ENCODE measurements at regions not wholly inside any gene's neighbourhood (a gene's known extent, or its start where the extent isn't known, plus 50 kb on each side); places are given as distances from the start of the nearest gene placed in this dataset.

DNA sequence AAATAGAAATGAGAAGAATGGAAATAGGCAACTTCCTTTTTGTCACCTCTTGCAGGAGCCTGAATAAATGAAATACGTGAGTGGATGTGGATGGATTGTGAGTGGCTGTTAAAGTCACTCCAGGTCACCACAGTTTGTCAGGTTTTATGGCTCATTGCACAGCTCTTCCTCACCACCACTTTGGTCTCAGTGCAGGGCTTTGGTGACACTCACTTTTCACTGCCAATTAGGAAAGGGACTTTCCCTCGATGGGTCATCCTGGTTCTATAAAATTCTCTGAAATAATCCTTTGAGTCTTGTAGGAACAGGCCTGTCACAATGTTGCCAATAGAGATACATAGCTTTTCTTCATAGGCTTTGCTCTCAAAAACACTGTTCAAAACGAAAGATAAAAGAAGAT, 172.4 kb upstream of the C11orf87 start:
- no peaks in the 10 kb centered on the region for H3K9me3 Mint-ChIP-seq (ENCODE audit: unreplicated experiment)
- TF ChIP-seq, protein P1, sequence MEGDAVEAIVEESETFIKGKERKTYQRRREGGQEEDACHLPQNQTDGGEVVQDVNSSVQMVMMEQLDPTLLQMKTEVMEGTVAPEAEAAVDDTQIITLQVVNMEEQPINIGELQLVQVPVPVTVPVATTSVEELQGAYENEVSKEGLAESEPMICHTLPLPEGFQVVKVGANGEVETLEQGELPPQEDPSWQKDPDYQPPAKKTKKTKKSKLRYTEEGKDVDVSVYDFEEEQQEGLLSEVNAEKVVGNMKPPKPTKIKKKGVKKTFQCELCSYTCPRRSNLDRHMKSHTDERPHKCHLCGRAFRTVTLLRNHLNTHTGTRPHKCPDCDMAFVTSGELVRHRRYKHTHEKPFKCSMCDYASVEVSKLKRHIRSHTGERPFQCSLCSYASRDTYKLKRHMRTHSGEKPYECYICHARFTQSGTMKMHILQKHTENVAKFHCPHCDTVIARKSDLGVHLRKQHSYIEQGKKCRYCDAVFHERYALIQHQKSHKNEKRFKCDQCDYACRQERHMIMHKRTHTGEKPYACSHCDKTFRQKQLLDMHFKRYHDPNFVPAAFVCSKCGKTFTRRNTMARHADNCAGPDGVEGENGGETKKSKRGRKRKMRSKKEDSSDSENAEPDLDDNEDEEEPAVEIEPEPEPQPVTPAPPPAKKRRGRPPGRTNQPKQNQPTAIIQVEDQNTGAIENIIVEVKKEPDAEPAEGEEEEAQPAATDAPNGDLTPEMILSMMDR (IDR thresholded peaks at IDR 0.05; ENCODE audit: unreplicated experiment) = no peak
- no peaks in the 10 kb centered on the region for H3K27me3 Mint-ChIP-seq (ENCODE audit: unreplicated experiment)
- H3K27ac Mint-ChIP-seq (ENCODE audit: unreplicated experiment) = no peak overlapping the region
- no peaks in the 10 kb centered on the region for H3K36me3 Mint-ChIP-seq (ENCODE audit: low read depth, unreplicated experiment)
- no peak for DNase-seq (ENCODE audit: low spot score)
- no peaks in the 10 kb centered on the region for H3K4me1 Mint-ChIP-seq (ENCODE audit: unreplicated experiment)
- no peak overlapping the region for H3K4me3 Mint-ChIP-seq (ENCODE audit: unreplicated experiment)

DNA sequence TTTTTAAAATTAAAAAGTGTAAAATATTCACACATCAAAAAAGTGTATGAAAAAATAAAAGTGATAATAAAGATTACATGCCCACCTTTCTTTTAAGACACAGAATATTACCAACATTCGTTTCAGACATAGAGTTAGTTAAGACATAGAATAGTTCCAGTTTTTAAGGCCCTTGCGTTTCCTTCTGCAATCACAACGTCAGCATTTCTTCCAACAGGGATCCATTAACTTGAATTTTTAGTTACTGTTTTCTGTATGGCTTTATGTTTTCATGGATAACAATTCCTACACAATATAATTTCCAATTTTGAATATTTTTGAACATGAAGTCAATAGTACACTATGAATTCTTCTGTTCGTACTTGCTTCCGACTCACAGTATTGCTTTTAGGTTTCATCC, 170.8 kb upstream of the C11orf87 start:
- H3K36me3 Mint-ChIP-seq (ENCODE audit: low read depth, unreplicated experiment) = no peaks in the 10 kb centered on the region
- TF ChIP-seq, protein P1 (IDR thresholded peaks at IDR 0.05; ENCODE audit: unreplicated experiment) = no peak
- DNase-seq (ENCODE audit: low spot score) = no peak
- H3K4me1 Mint-ChIP-seq (ENCODE audit: unreplicated experiment) = no peaks in the 10 kb centered on the region
- no peaks in the 10 kb centered on the region for H3K9me3 Mint-ChIP-seq (ENCODE audit: unreplicated experiment)
- H3K27me3 Mint-ChIP-seq (ENCODE audit: unreplicated experiment) = no peaks in the 10 kb centered on the region
- H3K4me3 Mint-ChIP-seq (ENCODE audit: unreplicated experiment) = no peak overlapping the region
- H3K27ac Mint-ChIP-seq (ENCODE audit: unreplicated experiment) = no peak overlapping the region

DNA sequence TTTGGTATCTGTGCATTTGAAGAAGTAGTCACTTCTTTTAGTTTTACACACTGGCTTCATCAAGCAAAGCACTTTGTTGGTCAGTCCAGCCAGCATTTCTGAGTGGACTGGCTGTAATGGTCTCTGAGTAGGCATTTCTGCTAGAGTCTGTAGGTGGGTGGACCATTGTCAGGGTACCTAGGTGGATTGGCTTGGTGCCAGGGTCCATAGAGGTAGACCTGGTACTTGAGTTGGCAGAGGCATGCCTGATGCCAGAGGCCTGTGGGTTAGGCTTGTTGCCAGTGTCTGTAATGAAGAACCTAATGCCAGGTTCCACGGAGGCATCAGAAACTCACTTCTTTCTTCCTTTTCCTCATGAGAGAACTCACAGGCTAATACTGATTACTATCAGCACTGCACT, 157.9 kb upstream of the C11orf87 start:
- Mint-ChIP-seq H3K9me3 (ENCODE audit: unreplicated experiment) (peaks cover 6% of the 10 kb centered on the region), H3K4me3 (ENCODE audit: unreplicated experiment) (no peak overlapping the region), H3K27me3 (ENCODE audit: unreplicated experiment) (no peaks in the 10 kb centered on the region), H3K4me1 (ENCODE audit: unreplicated experiment) (no peaks in the 10 kb centered on the region), H3K36me3 (ENCODE audit: low read depth, unreplicated experiment) (peaks cover 5% of the 10 kb centered on the region), H3K27ac (ENCODE audit: unreplicated experiment) (no peak overlapping the region)
- no peak for DNase-seq (ENCODE audit: low spot score)
- TF ChIP-seq, protein P1 (IDR thresholded peaks at IDR 0.05; ENCODE audit: unreplicated experiment) = no peak

DNA sequence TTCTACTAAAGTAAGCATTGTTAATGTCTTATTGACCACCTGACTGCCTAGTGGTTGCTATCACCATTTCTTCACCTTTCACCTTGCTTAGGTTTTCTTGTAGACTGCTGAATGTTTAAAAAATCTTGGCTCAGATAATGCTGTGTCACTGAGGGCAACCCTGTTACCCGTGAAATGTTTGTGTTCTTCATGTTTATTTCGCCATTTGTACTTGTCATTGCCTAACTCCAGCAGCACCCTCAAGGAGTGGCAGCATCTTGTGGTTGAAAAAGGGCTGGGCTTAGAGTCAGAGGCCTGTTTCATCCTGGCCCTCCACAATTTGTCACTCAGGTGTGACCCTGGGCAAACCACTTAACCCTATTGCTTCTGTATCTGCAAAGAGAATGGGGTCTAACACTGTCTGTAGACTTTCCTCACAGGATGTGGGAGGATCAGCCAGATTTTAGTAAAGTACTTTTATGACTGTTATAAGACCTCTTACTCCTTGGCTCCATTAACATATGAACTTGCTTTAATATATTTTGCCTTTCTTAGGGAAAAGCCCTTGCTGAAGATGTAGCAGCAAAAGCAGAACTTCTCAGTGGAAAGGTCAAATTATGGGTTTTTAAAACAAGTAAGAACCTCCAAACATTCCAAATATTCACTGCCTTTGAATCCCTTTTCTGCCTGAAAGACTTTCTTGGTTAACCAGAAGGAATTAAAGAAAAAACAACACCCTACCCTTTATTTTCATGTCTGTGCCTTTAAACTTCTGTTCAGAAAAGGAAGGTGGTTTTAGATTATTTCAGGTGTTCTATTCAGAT, 154.5 kb upstream of the C11orf87 start:
- H3K36me3 Mint-ChIP-seq (ENCODE audit: low read depth, unreplicated experiment) = peaks cover 5% of the 10 kb centered on the region
- TF ChIP-seq, protein P1 (IDR thresholded peaks at IDR 0.05; ENCODE audit: unreplicated experiment) = no peak
- no peak overlapping the region for H3K4me3 Mint-ChIP-seq (ENCODE audit: unreplicated experiment)
- no peak overlapping the region for H3K27ac Mint-ChIP-seq (ENCODE audit: unreplicated experiment)
- H3K9me3 Mint-ChIP-seq (ENCODE audit: unreplicated experiment) = peaks cover 6% of the 10 kb centered on the region
- no peak for DNase-seq (ENCODE audit: low spot score)
- no peaks in the 10 kb centered on the region for H3K27me3 Mint-ChIP-seq (ENCODE audit: unreplicated experiment)
- H3K4me1 Mint-ChIP-seq (ENCODE audit: unreplicated experiment) = no peaks in the 10 kb centered on the region

DNA sequence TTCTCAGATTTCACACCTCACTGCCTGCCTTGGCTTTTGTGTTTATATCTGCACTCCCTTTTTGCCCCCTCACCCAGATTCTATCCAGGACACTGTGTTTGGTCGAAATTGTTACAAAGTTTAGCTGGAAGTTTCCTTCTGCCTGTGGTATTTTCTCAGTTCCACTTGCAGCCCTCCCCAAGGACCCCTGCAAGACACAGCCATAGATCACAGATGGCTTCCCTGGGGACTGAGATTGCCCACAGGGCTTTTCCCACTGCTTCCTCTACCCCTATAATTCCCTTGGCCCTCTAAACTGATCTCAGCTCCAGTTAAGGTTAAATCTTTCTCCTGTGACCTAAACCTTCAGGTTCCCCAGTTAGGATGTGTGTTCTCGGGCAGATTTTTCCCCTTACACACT, 146.1 kb upstream of the C11orf87 start:
- Mint-ChIP-seq H3K4me3 (ENCODE audit: unreplicated experiment) (no peak overlapping the region), H3K27ac (ENCODE audit: unreplicated experiment) (no peak overlapping the region), H3K27me3 (ENCODE audit: unreplicated experiment) (peaks cover 3% of the 10 kb centered on the region), H3K9me3 (ENCODE audit: unreplicated experiment) (no peaks in the 10 kb centered on the region), H3K36me3 (ENCODE audit: low read depth, unreplicated experiment) (no peaks in the 10 kb centered on the region), H3K4me1 (ENCODE audit: unreplicated experiment) (no peaks in the 10 kb centered on the region)
- TF ChIP-seq, protein P1 (IDR thresholded peaks at IDR 0.05; ENCODE audit: unreplicated experiment) = no peak
- no peak for DNase-seq (ENCODE audit: low spot score)
